ENCODE measurements at regions not wholly inside any gene's neighbourhood (a gene's known extent, or its start where the extent isn't known, plus 50 kb on each side); places are given as distances from the start of the nearest gene placed in this dataset.
A peak's percentile ranks its signal among the peaks of the same experiment; 100 is the strongest.

DNA sequence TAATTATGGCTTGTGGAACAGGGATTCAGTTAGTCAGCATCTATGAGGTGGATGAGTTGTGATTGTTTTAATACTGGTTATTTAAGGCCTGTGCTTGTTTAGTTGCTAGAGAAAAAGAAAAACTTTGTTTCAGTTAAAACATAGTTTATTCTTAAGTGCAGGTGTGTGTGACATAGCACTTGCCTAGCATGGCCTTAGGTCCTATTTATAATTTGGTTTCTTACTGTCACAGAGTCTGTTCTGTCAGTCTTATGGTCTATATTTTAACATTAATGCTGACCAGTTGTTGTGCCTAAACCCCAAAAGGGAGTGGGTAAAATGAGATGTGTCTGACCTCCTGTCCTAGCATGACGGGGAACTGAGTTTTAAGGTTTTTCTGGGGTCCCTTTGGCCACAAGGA, 486.3 kb downstream of the ZIC1 start:
- intact Hi-C loops (cut with DNase I), result no loop called here
- ATAC-seq (no peak), DNase-seq (ENCODE audit: missing footprints) (no peak)

DNA sequence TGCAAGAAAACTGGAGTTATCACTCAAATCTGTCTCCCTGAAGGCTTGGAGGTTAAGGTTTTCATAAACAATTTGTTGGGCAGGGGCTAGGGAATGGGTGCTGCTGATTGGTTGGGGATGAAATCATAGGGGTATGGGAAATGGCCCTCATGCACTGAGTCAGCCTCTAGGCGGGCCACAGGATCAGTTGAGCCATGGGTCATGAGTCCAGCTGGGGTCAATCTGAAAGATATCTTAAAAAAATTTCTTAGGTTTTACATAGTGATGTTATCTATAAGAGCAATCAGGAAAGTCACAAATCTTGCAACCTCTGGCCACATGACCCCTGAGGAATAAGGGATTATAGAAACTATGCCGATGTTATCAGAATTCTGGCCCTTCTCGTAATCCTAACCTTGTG, 491.7 kb downstream of the ZIC1 start:
- intact Hi-C loops (cut with DNase I), result no loop called here

DNA sequence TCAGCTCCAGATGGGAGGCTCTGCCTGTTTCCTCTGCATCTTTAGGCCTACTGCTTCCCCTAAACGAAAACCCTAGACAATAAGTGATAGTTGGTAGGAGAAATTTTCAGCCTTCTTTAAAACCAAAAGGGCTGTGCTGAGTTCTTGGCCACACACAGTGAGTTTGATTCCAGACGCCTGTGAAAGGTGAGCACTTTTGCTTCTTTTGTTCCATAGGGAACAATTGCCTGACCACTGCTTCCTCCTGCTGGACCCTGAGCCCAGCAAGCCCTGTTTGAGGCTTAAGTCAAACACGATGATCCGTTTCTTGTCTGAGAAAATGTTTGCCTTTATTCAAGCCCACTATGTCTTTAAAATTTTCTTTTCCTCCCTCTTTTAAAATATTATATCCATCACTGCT, 493.9 kb downstream of the ZIC1 start:
- intact Hi-C loops (cut with DNase I), result no loop called here
- DNase-seq (ENCODE audit: missing footprints) (no peak), ATAC-seq (no peak)

More for the DNA sequence above, 491.7 kb downstream of the ZIC1 start:
- DNase-seq (ENCODE audit: missing footprints), result no peak
- no peak for ATAC-seq

DNA sequence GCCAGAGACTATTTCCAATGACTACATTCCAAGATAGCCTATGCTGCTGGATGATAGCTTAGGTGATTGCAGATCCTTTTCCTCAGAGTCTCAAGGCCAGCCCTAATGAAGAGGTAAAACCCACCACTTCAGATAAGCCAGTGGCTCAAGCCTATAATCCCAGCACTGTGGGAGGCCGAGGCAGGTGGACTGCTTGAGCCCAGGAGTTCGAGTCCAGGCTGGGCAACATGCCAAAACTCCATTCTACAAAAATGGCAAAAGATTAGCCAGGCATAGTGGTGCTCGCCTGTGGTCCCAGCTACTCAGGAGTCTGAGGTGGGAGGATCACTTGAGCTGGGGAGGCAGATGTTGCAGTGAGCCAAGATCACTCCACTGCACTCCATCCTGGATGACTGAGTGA, 495.3 kb downstream of the ZIC1 start:
- intact Hi-C loops (cut with DNase I), result no loop called here
- ATAC-seq, result no peak

DNA sequence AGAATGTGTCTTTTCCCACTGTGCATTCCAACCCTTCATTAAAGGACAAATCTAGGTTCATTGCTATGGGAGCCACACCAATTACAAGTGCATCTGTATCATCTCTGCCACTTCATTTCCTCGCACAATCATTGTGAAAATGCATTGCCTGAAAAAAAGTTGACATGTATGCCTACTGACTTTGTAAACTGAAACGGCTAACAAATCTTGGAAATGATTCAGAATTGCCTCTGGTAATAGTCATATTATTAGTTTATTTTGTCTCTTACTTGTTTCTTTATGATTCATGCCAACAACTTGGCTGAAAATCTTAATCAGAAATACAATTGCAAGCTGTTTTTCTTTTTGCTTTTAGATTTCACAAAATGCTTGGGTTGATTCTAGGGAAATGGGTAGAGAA, 497.1 kb downstream of the ZIC1 start:
- no peak for ATAC-seq
- intact Hi-C loops (cut with DNase I), result no loop called here

More for the DNA sequence above, 495.3 kb downstream of the ZIC1 start:
- DNase-seq (ENCODE audit: missing footprints), result no peak

DNA sequence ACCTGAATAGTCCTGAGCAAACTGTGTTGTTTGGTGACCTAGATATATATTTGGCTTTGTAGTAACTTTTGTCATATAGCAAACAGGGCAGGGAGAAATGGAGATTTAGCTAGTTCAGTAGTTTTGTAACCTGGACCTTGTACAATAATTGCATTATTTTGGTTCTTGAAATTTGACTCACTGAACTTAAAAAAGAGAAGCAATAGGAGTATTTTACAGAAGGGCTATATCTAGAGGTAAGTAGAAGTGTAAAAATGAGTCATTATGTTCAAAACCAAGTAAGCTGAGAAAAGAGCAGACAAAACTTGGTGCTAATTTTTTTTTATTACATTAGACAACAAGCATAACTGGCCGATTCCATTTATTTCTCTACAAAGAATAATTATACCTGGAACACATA, 505.4 kb downstream of the ZIC1 start:
- ATAC-seq (no peak), DNase-seq (ENCODE audit: missing footprints) (no peak)
- intact Hi-C loops (cut with DNase I), result no loop called here

More for the DNA sequence above, 497.1 kb downstream of the ZIC1 start:
- no peak for DNase-seq (ENCODE audit: missing footprints)

DNA sequence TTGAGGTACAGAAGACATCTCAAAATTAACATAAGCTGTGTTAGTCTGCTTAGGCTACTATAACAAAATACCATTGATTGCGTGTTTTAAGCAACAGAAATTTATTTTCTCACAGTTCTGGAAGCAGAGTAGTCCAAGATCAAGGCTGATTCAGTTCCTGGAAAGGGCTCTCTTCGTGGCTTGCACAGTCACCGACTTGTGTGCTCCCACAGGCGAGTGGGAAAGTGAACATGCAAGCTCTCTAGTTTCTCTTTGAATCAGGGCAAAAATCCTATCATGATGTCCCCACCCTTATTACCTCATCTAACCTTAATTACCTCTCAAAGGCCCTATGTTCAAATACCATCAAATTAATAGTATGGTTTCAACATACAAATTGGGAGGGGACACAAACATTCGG, 505.9 kb downstream of the ZIC1 start:
- DNase-seq (ENCODE audit: missing footprints), result no peak
- intact Hi-C loops (cut with DNase I), result no loop called here
- ATAC-seq, result no peak

DNA sequence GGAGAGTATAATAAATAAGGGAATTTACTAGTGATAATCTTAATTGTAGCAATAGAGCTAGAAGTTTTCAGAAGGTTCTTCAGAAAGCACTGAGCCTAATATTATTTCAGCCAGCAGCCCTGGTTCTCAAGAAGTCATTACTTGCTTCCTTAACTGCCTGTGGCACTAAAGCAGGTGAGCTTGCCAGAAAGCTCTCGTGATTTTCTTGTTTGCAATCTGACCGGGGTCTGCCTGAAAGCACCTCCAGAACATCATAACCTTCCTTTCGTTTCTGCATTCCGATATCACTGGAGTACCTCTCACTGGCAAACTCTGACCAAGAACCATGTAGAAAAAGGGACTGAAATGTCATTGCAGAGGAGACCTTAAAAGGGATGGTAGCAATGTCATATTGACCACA, 510.3 kb downstream of the ZIC1 start:
- no peak for DNase-seq (ENCODE audit: missing footprints)
- no peak for ATAC-seq
- intact Hi-C loops (cut with DNase I), result no loop called here

DNA sequence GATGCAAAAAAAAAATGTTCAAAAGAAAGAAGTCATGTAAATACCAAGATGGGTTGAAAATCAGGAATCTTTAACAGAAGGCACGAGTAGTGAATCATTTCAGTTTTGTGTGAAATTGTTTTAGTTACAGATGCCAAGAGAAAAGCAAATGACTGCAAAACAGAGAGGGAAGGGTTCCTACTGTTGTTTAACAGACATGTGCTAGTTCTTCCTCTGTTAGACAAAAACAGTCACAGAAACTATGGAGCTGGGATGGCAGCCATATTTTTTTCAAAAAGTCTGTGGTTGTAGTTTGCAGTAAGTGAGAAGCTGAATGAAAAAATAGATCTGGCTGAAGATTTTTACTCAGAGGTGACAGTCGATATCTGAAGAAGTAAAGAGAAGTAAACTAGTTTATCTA, 511.9 kb downstream of the ZIC1 start:
- DNase-seq (ENCODE audit: missing footprints), result no peak
- ATAC-seq, result no peak
- intact Hi-C loops (cut with DNase I), result no loop called here

DNA sequence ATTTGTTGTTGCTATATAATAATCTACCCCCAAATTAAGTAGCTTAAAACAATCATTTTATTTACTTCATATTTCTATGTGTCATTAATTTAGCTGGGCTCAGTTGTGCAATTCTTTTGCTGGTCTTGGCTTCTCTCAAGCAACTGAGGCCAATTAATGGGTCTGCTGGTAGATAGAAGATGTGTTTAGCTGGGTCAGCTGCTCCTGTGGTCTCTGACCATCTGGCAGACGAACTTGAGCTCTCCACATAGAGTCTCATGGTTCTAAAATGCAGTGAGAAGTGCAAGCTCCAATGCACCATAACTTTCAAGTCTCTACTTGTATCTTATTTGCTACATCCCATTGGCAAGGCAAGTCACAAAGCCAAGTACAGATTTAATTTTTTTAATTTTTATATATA, 515.6 kb downstream of the ZIC1 start:
- DNase-seq (ENCODE audit: missing footprints), result no peak
- ATAC-seq, result peak; percentile 62
- intact Hi-C loops (cut with DNase I), result no loop called here

DNA sequence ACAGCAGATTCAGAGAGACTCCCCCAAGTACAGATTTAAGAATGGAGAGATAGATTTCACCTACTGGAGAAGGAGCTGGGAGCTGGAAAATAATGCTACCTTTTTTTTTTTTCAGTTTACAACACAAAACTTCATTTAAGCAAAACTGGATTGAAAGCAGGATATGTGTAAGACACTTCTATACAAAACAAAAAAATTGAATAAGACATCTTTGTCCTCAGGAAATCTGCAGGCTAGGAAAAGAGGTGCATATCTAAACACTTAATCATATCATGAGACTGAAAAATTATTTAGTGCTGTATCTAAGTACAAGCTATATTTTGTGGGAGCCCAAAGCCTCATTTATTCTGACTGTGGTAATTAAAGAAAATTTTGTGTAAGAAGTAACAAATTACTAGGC, 516.1 kb downstream of the ZIC1 start:
- intact Hi-C loops (cut with DNase I), result no loop called here
- ATAC-seq, result no peak
- DNase-seq (ENCODE audit: missing footprints), result no peak

DNA sequence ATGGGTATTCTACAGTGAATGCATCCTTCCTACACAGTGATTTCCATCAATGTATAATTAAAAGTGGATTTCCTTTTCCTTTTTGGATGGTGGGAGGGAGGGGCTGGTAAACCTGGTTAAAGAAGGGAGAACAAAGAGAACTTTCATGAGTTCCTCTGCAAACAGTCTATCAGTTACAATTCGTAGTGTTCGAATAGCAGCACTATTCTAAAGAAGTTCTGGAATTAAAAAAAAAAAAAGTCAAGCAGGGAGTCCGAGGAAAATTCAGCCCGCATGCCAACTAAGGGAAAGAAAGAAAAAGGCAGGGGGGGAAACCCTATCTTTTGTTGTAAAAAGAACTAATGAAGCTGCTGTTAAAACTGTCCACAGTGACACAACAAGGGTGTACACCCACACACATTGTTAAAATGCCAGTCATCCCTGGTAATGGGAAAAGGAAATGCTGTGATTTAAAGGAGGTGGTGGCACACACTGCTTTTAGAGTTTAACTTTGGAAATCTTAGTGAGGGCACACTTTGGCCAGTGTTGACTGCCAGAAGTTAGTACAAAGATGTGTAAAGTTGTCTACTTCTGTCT, 521.2 kb downstream of the ZIC1 start:
- DNase-seq (ENCODE audit: missing footprints) (no peak), ATAC-seq (no peak)
- intact Hi-C loops (cut with DNase I), result no loop called here

DNA sequence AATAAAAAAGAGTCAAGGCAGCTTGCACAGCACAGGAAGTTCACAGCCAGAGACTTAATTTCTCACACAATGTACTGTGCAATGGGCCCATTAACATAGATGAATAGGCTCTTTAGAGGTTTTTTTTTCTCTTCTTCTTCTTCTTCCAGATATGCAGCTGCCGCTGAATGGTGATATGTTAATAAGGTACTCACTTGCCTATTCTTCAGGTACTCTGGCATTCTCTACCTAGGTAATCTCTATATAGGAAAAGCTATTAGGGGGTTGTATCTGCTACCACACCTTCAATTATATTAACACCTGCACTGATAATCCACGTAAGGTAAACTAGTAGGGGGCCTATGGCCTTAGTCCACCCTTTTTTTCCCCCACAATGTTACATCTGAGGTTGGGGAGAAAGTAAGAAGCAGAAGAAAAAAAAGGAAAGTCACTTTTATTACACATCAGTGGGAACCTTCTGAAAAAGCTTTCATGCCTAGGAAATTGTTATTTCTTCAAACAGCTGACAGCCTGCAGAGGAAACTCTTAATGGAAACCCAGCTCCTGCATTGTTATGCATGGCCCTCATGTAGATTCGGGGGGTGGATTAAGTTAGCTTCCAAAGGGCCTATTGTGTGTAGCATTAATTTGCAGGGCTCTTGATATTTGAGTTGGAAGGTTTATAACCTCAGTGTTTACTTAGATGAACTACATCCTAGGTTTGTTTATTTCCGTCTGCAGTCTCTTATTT, 525.5 kb downstream of the ZIC1 start:
- intact Hi-C loops (cut with DNase I), result no loop called here
- DNase-seq (ENCODE audit: missing footprints) (no peak), ATAC-seq (no peak)

DNA sequence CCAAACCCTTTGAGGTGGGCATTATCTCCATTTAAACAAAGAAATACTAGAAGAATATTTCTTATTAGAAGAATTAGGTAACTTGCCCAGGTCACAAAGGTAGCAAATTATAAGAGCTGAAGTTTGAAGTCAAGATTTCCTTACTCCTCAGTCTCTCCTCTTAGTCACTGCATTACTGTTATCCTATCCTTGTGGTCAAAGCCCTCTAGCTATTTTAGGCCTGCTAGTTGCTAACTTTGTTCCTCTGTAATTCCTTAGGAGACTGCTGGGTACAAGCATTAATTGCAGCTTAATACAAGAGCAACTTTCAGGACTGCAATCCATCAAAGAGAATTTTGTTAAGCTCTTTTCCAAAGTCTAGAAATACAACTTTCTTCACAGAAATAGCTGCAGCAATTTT, 528.2 kb downstream of the ZIC1 start:
- ATAC-seq, result no peak
- no peak for DNase-seq (ENCODE audit: missing footprints)
- intact Hi-C loops (cut with DNase I), result no loop called here

DNA sequence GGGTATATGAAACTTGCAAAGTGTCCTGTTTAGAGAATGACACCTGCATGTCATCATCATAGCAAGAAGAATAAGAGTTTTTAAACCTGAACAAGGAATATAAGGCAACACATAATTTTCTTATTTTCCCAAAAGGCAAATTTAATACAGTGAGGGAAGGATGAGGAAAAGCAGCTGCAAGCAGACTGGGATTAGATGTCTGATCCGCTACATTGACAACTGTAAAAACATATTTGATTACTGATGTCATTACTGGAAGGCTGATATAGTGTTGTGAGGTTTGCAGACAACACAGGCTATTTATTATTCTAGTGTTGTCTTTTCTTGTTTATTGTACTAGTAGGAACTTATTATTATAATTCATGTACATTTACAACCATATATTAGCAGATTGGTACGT, 528.7 kb downstream of the ZIC1 start:
- no peak for DNase-seq (ENCODE audit: missing footprints)
- intact Hi-C loops (cut with DNase I), result no loop called here
- ATAC-seq, result no peak

DNA sequence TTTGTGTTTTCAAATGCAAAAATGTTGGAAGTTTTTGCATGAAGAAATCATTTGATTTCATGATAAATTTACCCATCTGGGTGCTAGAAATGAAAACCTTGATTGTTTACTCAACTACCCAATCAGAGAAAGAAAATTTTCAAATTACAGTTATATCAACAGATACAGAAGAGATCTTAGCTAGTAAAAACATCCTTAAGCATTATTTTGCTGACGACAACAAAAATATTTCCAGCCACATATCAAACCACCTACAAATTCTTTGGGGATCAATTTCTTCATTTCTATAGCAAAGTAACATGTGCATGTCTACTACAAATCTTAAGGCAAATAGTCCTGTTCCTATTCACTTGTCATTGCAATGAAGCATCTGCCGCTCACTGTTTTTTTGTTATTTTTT, 530.3 kb downstream of the ZIC1 start:
- DNase-seq (ENCODE audit: missing footprints) (no peak), ATAC-seq (no peak)
- intact Hi-C loops (cut with DNase I), result no loop called here

DNA sequence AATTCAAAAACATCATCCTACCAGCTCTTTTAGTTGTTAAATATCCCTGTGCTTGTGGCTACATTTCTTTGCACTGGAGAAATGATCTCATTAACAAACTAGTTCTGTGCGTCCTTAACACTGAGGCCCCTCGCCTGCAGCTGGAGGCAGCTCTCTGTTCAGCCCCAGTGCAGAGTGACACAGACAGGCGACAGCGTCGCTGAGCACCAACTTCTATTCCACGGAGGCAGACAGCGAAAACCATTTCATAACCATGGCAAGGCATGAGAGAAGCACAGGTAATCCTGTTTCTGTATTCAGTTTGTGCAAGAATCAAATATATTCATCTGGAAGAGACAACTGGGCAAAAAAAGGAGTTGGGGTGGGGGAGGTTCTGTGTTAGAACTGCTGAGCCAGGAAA, 530.7 kb downstream of the ZIC1 start:
- intact Hi-C loops (cut with DNase I), result no loop called here
- DNase-seq (ENCODE audit: missing footprints), result no peak
- no peak for ATAC-seq

DNA sequence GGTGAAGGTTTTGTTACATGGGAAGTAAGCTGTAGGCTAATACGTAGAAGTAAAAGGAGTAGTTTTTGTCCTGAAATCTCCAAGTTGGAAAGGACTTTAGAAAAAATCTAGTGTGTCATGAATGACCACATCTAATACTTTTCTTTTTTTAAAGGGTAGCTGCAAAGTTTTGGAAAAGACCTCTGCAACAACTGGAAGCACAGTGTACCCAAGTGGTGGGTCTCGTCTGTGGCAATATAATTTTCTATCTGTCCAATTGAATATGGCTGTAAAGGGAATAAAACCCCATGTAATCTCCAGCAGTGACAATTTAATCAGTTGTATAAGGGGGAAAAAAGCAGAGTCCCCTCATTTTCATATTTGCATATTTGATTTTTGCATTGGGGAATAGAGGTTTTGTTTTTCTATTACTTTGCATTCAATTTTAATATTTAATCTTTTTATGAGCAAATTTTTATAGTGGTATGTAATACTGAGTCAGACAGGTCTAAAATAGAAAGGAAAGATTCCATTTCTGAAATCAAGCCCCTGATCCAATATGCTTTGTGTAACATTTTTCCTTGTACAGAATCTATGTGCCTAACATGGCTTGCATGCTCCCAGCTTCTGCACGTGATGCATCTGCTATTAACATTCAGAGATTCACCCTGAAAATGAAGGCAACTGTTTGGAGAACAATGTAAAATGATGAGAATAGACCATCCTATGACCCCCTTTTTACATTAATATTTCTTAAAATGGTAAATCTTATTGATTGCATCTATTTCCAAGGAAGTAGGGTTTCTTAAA, 531.4 kb downstream of the ZIC1 start:
- DNase-seq (ENCODE audit: missing footprints), result no peak
- ATAC-seq, result no peak
- intact Hi-C loops (cut with DNase I), result no loop called here

DNA sequence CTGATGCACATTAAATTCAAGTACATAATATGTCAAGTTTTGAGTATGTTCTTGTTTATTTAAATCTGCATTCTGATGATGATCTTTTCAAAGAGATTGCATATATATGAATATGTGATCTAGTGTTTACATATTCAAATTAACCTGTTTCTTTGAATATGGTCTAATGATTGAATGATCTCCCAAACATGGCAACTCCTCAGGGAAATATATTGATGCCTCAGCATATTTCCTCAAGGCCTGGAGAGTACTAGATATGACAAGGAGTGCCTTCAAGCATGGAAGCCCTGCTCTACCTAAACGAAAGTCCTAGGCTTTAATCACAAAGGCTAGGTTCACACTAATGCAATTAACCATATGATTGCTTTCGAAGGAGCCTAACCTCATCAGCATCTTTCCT, 532.8 kb downstream of the ZIC1 start:
- ATAC-seq (no peak), DNase-seq (ENCODE audit: missing footprints) (no peak)
- intact Hi-C loops (cut with DNase I), result no loop called here

DNA sequence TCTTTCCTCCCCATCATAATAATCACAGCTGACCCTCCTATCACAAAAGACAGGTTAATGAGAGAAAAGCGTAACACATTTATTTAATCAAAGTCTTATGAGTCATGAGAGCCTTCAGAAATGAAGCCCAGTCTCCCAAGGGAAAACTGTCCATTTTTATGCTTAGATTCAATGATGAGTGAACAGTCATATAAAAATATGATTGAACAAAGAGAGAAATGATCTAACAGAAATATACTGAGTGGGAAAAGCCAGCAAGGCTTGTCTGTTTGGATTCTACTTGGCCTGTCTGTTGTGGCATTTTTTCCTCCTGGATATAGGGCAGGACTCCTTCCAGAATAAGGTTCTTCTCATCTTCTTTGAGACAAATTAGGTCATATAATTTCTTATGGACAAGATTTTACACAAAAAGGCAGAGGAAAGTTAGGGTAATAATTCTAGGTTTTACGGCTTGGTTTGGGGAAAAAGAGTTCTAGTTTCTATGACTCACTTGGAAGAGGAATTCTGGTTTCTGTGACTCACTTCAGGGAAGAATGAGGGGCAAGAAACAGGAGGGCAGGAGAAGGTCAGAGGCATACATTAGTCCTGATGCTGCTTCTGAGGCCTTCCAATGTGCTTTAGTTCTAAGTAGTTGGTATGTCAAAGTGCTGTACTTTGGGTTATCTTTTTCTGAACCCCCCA, 534.2 kb downstream of the ZIC1 start:
- DNase-seq (ENCODE audit: missing footprints), result no peak
- ATAC-seq, result no peak
- intact Hi-C loops (cut with DNase I), result no loop called here
